Renal pelvis (tissue), 1 donor: ENCODE measurements at regions not wholly inside any gene's neighbourhood (a gene's known extent, or its start where the extent isn't known, plus 50 kb on each side); places are given as distances from the start of the nearest gene placed in this dataset.
"Not testable (repeated sequence)": the region's sequence is repeated elsewhere in the genome, so short reads cannot be mapped to it uniquely, and the experiment has no call there.

Source experiments
- DNase-seq: peaks from one replicate; pipeline ENCODE4 v3.0.0-alpha.2; 2013

- no peak for DNase-seq
These were observed 693.4 kb upstream of the SYT4 start for GRCh38 chr18:43970656-43971055.

DNA sequence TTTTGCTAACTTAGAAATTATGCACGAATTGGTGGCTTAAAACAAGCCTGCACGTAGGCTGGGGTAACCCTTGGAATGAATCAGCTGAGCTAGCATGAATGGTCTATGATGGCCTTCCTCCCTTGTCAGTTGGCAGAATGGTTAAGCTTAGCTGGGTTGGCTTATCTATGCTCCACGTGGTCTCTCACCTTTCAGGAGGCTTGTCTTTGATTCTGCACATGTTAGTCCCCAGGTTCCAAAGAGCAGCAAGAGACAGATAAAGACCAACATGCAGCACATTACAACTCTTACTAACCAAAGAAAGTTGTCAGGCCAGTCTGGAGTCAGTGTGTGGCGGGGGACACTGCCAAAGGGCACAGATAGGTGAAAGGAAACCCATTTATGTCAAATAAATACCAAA is 700.9 kb upstream of the SYT4 start:
- DNase-seq, result no peak

- no peak for DNase-seq
These were observed 698.1 kb upstream of the SETBP1 start for GRCh38 chr18:43982582-43982981.

DNA sequence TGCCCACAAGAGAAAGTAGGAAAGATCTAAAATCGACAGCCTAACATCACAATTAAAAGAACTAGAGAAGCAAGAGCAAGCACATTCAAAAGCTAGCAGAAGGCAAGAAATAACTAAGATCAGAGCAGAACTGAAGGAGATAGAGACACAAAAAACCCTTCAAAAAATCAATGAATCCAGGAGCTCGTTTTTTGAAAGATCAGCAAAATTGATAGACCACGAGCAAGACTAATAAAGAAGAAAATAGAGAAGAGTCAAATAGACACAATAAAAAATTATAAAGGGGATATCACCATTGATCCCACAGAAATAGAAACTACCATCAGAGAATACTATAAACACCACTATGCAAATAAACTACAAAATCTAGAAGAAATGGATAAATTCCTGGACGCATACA is 693.6 kb upstream of the SETBP1 start:
- not testable (repeated sequence) for DNase-seq

- no peak for DNase-seq
These were observed 687.9 kb upstream of the SETBP1 start for GRCh38 chr18:43992741-43993140.

GRCh38 chr18:43994381-43994780 is 686.3 kb upstream of the SETBP1 start:
- DNase-seq, result no peak

GRCh38 chr18:44013871-44014270 is 666.8 kb upstream of the SETBP1 start:
- no peak for DNase-seq

DNA sequence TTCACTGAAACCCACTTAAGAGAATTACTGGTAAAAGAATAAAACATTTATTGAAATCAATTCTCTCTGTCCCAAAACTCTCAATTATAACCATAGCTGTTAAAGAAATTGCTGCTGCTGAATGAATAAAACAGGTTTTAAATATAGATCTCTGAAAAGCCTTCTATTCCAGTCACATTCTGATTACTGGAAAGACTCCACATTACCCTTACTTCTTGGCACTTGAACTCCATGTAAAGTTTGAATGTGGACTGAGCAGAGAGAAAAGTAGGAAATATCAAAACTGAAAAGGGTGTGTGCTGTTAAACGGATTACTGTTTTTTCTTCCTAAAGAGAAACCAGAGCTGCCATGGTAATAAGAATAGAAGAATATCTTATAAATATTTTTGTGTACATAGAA is 655.3 kb upstream of the SETBP1 start:
- DNase-seq, result no peak

DNA sequence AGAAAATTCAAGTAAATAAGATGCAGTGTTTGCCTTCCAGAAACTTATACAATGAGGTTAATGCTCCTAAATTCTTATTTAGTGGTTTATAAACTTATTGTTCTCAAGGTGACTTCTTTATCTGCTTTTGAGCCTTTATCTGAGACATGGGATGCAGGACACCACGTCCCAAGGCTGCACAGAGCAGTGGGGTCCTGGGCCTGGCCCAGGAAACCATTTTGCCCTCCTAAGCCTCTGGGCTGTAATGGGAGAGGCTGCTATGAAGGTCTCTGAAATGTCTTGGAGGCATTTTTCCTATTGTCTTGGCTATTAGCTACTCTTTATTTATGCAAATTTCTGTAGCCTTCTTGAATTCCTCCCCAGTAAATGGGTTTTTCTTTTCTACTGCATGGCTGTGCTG is 652.6 kb upstream of the SETBP1 start:
- no peak for DNase-seq

- no peak for DNase-seq
These were observed 649.6 kb upstream of the SETBP1 start for GRCh38 chr18:44031063-44031462.

DNA sequence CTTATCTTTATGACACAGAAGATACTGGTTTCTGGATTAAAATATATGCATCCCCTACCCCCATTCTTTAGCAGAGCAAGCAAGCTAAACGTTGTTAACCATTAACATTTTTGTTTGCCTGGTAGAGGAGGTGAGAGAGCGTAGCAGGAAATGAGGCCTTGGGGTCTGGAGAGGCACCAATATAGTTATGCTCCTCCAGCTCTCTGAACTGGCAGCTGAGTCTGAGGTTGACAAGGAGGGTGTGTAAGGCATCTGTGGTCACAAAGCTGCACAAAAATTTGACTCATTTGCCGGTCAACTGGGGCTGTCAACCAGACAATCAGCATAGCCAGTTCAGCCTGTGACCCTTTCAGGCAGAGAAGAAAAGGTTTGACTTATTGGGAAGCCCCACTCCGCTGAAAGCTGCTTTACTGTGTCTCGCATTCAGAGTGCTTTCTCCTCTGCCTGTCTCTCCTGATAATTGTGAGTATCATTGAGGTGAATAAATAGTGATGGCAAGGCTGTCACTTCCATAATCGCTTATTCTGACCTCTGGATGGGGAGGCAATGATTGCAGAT is 647.5 kb upstream of the SETBP1 start:
- peak; percentile 15 for DNase-seq

DNA sequence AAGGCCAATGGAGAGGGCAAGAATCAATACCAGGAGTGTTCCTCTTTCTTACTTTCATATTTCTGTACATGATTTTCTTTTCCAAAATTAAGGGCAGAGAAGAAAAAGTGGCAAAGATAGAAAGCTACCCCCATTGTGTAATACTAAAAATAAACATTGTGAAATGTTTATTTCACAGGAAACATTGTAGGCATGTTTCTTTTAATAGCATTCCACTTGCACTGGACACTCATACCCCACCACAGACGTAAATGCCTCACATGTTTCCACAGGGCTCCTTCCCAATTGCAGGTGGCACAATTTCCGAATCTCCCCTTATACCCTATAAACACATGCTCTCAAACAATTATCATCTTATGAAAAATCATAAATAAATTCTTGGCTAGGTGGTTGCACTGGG is 645.1 kb upstream of the SETBP1 start:
- no peak for DNase-seq

- no peak for DNase-seq
These were observed 644.2 kb upstream of the SETBP1 start for GRCh38 chr18:44036501-44036900.

DNA sequence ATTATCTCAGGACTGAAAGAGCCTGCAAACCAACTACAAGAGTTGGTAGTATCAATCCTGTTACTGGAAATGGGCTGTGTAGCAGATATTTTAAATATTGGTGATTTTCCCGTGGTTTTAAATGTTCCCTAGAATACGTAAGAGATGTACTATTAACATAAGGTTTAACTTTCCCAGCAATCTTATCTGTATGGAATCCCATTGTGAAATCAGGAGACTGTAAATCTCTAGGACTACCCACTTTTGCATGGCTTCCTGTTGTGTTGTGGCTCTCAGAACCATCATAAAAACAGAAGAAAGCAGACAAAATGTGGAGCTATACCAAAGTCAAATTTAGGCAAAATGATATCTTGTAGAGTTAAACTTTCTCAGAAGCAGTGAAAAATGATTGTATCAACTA is 641.5 kb upstream of the SETBP1 start:
- DNase-seq, result no peak

DNA sequence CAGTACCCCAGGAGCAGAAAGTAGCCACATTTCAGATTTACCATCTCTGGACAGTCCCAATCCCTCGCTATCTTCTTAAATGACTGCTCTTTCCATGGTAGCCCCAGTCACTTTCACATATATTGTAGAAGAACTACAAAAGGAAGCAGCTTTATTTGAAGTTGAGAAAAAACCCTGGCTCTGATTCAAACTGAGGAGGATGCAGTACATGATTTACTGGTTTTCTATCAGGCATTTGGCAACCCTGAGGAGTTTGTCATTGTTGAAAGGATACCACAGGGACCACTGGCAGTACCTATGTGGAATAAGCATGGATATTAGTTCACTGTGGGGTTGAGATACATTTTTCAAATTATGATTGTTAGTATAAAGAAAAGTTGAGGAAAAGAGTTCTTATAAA is 640.9 kb upstream of the SETBP1 start:
- DNase-seq, result no peak

- DNase-seq, result no peak
These were observed 639.1 kb upstream of the SETBP1 start for GRCh38 chr18:44041553-44041952.

GRCh38 chr18:44041961-44042360 is 638.7 kb upstream of the SETBP1 start:
- DNase-seq, result no peak

- no peak for DNase-seq
These were observed 634.2 kb upstream of the SETBP1 start for GRCh38 chr18:44046376-44046975.

- DNase-seq, result no peak
These were observed 633.1 kb upstream of the SETBP1 start for GRCh38 chr18:44047585-44047984.

DNA sequence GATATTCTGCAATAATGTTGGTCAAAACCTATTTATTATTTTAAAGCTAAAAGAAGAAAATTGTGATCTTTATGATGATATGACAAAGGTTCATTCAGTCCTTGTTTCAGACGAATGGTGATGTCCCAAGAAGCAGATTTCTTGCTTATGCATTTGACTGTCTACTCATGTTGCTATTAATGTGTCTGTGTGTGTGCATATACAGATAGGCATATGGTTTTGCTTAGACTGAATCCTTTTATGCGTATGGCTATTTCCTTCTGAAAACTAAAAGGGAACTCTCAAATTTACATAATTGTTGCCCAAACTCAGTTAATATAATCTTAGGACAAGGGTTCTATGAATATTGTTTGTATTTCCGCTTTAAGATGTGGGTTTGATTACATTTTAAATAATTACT is 632.3 kb upstream of the SETBP1 start:
- DNase-seq, result no peak

- DNase-seq, result no peak
These were observed 631.8 kb upstream of the SETBP1 start for GRCh38 chr18:44048846-44049245.

DNA sequence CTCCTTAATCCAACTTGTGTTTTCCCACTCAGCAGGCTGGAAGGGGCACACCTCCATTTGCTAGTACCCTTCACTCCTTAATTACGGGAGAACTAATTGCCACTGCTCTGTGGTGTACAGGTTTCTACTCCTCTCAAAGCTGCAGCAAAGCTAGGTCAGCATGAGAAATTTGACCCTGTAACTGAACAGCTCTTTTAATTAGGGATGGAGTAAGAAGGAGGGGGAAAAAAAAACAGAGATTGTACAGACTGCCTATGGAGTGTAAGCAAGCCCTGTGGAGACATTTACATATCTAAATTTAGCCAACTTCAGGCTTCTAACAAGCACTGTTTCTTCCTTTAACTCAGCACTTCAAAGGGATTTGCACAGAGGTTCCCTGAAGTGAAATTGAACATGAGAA is 629.7 kb upstream of the SETBP1 start:
- peak; percentile 21 for DNase-seq

DNA sequence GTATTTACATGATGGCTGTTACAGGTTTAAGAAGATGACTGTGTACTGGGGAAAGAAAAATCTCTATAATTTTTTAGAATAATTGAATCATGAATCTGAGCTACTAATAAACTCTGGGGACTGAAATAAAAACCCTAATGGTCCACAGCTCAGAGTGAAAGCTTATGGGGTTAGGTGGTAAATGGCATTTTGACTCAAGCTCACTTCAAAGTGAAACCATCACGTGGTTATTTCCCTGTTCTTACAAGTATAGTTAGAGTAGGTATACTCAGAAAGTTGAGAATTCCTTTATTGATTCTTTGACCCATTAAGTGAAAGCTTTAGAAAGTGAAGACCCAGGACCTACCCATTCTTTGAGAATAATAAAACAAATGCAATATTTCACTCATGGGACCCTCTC is 626.2 kb upstream of the SETBP1 start:
- DNase-seq, result no peak

- no peak for DNase-seq
These were observed 620.5 kb upstream of the SETBP1 start for GRCh38 chr18:44060197-44060596.

DNA sequence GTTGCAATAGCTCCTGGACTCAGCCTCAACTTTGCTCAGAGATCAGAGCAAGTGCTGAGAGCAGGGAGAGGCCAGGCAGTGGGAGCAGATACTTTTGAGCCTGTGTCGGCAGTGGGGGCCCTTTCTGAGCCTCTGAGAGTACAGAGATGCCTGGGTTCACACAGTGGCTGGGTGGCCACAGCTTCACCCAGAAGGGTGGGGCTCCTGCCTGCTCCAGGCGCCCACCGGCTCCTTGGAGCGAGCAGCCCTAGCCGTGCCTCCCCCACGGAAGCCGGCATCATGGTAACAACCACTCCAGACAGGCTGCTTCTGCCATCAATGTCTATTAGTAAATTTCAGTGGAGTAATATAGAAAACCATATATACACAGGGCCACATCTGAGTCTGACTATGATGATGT is 619.2 kb upstream of the SETBP1 start:
- DNase-seq, result no peak
